Neutrophil (primary cell): ENCODE measurements at regions not wholly inside any gene's neighbourhood (a gene's known extent, or its start where the extent isn't known, plus 50 kb on each side); places are given as distances from the start of the nearest gene placed in this dataset.
"Not testable (repeated sequence)": the region's sequence is repeated elsewhere in the genome, so short reads cannot be mapped to it uniquely, and the experiment has no call there.

Experiments
- H3K27ac ChIP-seq: fragments of 200-600 bp; sonication (generic); 2 replicates; pipeline ENCODE4 v1.5.1; 2016; ENCODE audit warnings: mild to moderate bottlenecking, moderate library complexity
- H3K27me3 ChIP-seq: fragments of 200-600 bp; sonication (generic); 2 replicates; pipeline ENCODE4 v1.6.0; 2016; ENCODE audit warnings: mild to moderate bottlenecking
- H3K36me3 ChIP-seq: fragments of 200-600 bp; sonication (generic); 2 replicates; pipeline ENCODE4 v1.5.1; 2017
- H3K4me1 ChIP-seq, 2 experiments: fragments of 200-600 bp in 1 of 2; sonication (generic) in 1 of 2; 1 replicate in 1 of 2; 2 replicates in 1 of 2; pipeline versions ENCODE4 v1.5.1 to v1.6.1; 2013 to 2016; ENCODE audit warnings: low read depth in 1 of 2, low read length in 1 of 2, mild to moderate bottlenecking in 1 of 2, moderate library complexity in 1 of 2; ENCODE audit not compliant: control insufficient read depth in 1 of 2, insufficient read depth in 1 of 2
- H3K4me3 ChIP-seq, 2 experiments: fragments of 200-600 bp in 1 of 2; sonication (generic) in 1 of 2; 1 replicate in 1 of 2; 2 replicates in 1 of 2; pipeline ENCODE4 v1.5.1; 2013 to 2016; ENCODE audit warnings: low read depth in 1 of 2, low read length in 1 of 2, mild to moderate bottlenecking in 1 of 2, moderate library complexity in 1 of 2
- H3K9me3 ChIP-seq: fragments of 200-600 bp; sonication (generic); 2 replicates; pipeline ENCODE4 v1.5.1; 2016
- CTCF ChIP-seq: fragments of 200-600 bp; sonication (generic); IDR thresholded peaks from 2 replicates; pipeline ENCODE4 v1.5.1; 2016; ENCODE audit warnings: antibody characterized with exemption

DNA sequence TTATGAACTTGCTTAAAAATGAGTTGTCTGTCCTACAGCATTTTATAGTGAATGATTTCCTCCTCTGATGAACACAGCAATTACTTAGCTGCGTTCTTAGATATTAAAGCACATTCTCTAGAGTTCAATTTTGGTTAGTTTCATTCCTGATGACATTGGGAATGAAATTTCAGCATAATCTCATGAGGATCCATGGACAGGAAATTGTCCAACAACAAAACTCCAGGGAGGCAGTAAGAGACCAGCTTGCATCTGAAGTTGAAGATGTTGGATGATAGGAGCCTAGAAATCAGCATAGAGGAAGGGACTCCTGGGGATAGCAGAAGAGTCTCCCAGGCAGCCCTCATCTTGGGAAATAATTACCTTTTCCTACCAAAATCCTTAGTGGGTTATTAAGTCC is 128.7 kb upstream of the RAP1B start:
- TF ChIP-seq CTCF, result no peak
- H3K4me1 ChIP-seq, result no peaks in the 10 kb centered on the region
- no peak overlapping the region for H3K4me3 ChIP-seq
- no peaks in the 10 kb centered on the region for H3K9me3 ChIP-seq
- H3K27ac ChIP-seq, result no peak overlapping the region
- H3K27me3 ChIP-seq, result no peaks in the 10 kb centered on the region
- no peaks in the 10 kb centered on the region for H3K36me3 ChIP-seq

GRCh38 chr12:68482660-68483059 is 128.0 kb upstream of the RAP1B start:
- no peaks in the 10 kb centered on the region for H3K4me1 ChIP-seq
- no peaks in the 10 kb centered on the region for H3K27me3 ChIP-seq
- no peak overlapping the region for H3K27ac ChIP-seq
- TF ChIP-seq CTCF, result no peak
- H3K4me3 ChIP-seq, result no peak overlapping the region
- no peaks in the 10 kb centered on the region for H3K9me3 ChIP-seq
- H3K36me3 ChIP-seq, result no peaks in the 10 kb centered on the region

- Histone ChIP-seq H3K27me3 (no peaks in the 10 kb centered on the region), H3K27ac (no peak overlapping the region), H3K36me3 (no peaks in the 10 kb centered on the region), H3K9me3 (no peaks in the 10 kb centered on the region), H3K4me3 (no peak overlapping the region), H3K4me1 (no peaks in the 10 kb centered on the region)
- no peak for TF ChIP-seq CTCF
Measured at GRCh38 chr12:68483592-68484383, 126.9 kb upstream of the RAP1B start.

DNA sequence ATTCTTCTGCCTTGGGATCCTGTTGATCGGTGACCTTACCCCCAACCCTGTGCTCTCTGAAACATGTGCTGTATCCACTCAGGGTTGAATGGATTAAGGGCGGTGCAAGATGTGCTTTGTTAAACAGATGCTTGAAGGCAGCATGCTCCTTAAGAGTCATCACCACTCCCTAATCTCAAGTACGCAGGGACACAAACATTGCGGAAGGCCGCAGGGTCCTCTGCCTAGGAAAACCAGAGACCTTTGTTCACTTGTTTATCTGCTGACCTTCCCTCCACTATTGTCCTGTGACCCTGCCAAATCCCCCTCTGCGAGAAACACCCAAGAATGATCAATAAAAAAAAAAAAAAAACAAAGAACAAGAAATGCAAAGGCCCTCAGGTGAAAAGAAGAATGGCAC is 126.1 kb upstream of the RAP1B start:
- not testable (repeated sequence) for H3K36me3 ChIP-seq, H3K9me3 ChIP-seq, H3K27ac ChIP-seq, H3K27me3 ChIP-seq, H3K4me1 ChIP-seq, H3K4me3 ChIP-seq

DNA sequence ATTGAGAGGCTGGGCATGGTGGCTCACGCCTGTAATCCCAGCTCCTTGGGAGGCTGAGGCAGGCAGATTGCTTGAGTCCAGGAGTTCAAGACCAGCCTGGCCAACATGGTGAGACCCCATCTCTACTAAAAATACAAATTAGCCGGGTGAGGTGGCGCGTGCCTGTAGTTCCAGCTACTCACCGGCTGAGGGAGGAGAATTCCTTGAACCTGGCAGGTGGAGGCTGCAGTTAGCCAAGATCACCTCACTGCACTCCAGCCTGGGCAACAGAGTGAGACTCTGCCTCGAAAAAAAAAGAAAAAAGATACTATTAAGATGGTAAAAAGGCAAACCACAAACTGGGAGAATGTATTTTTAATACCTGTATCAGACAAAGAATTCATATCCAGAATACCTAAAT is 124.2 kb upstream of the RAP1B start:
- H3K27ac ChIP-seq, H3K4me1 ChIP-seq: not testable (repeated sequence)

DNA sequence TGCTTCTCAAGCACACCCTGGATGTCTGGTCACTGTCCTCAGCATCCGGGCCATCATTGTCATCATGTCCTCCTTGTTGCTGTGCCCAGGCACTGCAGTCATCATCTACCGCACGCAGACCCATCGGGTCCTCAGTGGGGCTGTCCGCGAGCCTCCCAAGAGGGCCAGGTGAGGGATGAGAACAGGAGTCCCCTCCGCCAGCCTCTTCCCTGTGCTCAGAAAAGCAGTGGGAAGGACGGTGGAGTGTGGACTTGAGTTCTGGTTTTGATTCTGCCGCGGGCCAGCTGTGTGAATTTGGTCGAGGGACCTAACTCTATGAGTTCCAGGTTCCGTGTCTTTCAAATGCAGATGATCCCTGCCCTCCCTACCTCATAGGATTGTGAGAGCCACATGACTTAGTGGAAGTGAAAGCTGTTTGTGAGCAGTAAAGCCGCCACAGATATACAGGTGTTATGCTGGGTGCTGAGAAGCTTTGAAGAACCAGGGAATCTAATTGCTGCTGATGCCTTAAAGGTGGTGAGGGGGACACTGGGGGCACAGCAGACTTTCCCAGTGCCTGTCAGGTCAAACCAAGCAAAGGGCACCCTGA is 122.9 kb upstream of the RAP1B start:
- Histone ChIP-seq H3K27me3 (no peaks in the 10 kb centered on the region), H3K4me3 (no peak overlapping the region), H3K9me3 (no peaks in the 10 kb centered on the region), H3K36me3 (no peaks in the 10 kb centered on the region), H3K27ac (no peak overlapping the region), H3K4me1 (peaks cover 0 to 3% of the 10 kb centered on the region in 2 experiments)
- TF ChIP-seq CTCF, result no peak

More for the DNA sequence above, 124.2 kb upstream of the RAP1B start:
- not testable (repeated sequence) for H3K36me3 ChIP-seq, H3K9me3 ChIP-seq, H3K27me3 ChIP-seq, H3K4me3 ChIP-seq
